ENCODE measurements at regions not wholly inside any gene's neighbourhood (a gene's known extent, or its start where the extent isn't known, plus 50 kb on each side); places are given as distances from the start of the nearest gene placed in this dataset.

- H3K9me3 Mint-ChIP-seq (ENCODE audit: unreplicated experiment), result peaks cover 5% of the 10 kb centered on the region
- peaks cover 3% of the 10 kb centered on the region for H3K27me3 Mint-ChIP-seq (ENCODE audit: unreplicated experiment)
- TF ChIP-seq CTCF (IDR thresholded peaks at IDR 0.05), result no peak
- DNase-seq (ENCODE audit: extremely low spot score, unreplicated experiment), result no peak
- H3K27ac Mint-ChIP-seq (ENCODE audit: unreplicated experiment), result no peak overlapping the region
- no peak overlapping the region for H3K4me3 Mint-ChIP-seq (ENCODE audit: unreplicated experiment)
- peaks cover 24% of the 10 kb centered on the region for H3K4me1 Mint-ChIP-seq (ENCODE audit: unreplicated experiment)
- H3K36me3 Mint-ChIP-seq (ENCODE audit: unreplicated experiment), result no peaks in the 10 kb centered on the region
Measured at GRCh38 chr9:26058111-26058895, 380.1 kb upstream of the TUSC1 start.

- Mint-ChIP-seq H3K27ac (ENCODE audit: unreplicated experiment) (no peak overlapping the region), H3K36me3 (ENCODE audit: unreplicated experiment) (no peaks in the 10 kb centered on the region), H3K4me1 (ENCODE audit: unreplicated experiment) (peaks cover 20% of the 10 kb centered on the region), H3K9me3 (ENCODE audit: unreplicated experiment) (no peaks in the 10 kb centered on the region), H3K27me3 (ENCODE audit: unreplicated experiment) (no peaks in the 10 kb centered on the region), H3K4me3 (ENCODE audit: unreplicated experiment) (no peak overlapping the region)
- TF ChIP-seq CTCF (IDR thresholded peaks at IDR 0.05), result no peak
- no peak for DNase-seq (ENCODE audit: extremely low spot score, unreplicated experiment)
Measured at GRCh38 chr9:26057050-26057449, 378.8 kb upstream of the TUSC1 start.

DNA sequence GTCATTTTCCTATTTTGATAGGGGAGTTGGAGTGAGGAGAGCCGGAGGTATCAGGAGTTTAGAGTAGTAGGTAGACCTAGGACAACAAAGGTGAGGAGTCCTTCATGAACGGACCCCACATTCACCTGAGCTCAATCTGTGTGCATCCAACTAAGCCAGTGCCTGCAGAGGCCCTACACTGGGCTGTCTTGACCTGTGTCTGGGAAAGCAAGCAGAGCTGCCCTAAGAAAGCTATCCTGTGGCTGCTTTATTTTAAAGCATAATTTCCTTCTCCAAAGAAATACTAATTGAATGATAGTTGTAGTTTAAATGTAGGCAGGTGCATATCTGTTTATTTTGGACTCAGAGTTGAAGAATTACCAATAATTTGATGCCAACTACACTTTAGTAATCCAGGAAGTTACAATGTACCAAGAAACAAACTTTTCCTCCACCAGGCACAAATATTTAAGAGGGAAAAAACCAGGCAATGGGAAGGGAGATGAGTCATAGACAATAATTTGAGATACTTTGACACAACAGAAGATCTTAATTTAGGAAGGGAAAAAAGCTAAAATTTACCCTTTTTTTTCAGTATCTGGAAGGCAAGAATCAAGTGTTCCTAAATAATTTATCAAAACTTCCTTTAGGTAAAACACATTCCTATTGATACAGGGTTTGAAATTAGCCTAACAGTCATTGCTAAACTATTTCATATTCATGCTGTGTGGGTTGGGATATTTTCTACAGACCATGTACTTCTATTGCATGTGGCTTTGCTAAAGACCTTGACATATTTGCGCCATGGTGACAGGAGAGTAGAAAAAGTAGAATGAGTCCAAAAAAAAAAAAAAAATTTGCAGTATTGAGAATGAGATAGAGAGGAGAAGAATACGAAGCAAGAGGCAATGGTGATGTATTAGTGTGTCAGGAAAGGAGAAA, 376.6 kb upstream of the TUSC1 start:
- Mint-ChIP-seq H3K9me3 (ENCODE audit: unreplicated experiment) (peaks cover 6% of the 10 kb centered on the region), H3K4me3 (ENCODE audit: unreplicated experiment) (no peak overlapping the region), H3K27me3 (ENCODE audit: unreplicated experiment) (no peaks in the 10 kb centered on the region), H3K27ac (ENCODE audit: unreplicated experiment) (no peak overlapping the region), H3K36me3 (ENCODE audit: unreplicated experiment) (no peaks in the 10 kb centered on the region), H3K4me1 (ENCODE audit: unreplicated experiment) (peaks cover 20% of the 10 kb centered on the region)
- no peak for DNase-seq (ENCODE audit: extremely low spot score, unreplicated experiment)
- TF ChIP-seq CTCF (IDR thresholded peaks at IDR 0.05), result no peak

DNA sequence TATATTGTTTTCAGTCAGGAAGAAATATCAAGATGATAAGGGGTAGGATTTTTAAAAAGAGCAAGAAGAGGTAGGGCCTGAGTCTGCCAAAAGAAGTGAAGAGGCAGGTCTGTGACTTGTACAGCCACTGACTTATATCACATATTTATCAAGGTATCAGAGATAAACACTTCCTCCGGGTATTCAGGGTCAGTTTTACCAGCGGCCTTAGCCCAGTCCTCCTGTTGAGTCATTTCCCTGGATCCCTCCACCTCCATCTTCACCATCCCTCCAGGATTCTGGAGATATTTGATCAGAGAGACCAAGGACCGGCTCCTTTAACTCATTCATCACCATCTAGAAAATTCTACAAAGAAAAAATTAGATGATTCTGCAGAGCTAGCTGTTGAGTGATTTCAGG, 375.7 kb upstream of the TUSC1 start:
- peaks cover 20% of the 10 kb centered on the region for H3K4me1 Mint-ChIP-seq (ENCODE audit: unreplicated experiment)
- H3K9me3 Mint-ChIP-seq (ENCODE audit: unreplicated experiment), result peaks cover 6% of the 10 kb centered on the region
- TF ChIP-seq CTCF (IDR thresholded peaks at IDR 0.05), result no peak

DNA sequence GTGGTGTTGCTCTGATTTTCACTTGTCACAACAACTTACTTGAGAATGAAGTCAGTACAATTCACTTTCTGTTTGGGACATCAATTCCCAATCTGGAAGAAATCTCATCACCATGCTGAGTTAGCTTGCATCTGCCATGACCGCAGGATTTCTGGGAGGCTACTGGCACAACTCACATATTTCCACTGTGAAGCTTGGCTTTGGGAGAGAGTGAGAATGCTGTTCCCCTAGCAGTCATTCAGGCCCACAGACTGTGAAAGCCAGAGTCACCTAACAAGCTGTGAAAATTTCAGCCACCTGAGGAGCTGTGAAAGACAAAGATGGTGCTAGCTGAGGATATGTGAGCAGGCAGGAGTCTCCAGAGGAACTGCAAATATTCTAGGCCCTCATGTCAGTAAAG, 365.2 kb upstream of the TUSC1 start:
- Mint-ChIP-seq H3K4me3 (ENCODE audit: unreplicated experiment) (no peak overlapping the region), H3K36me3 (ENCODE audit: unreplicated experiment) (peaks cover 3% of the 10 kb centered on the region), H3K27ac (ENCODE audit: unreplicated experiment) (no peak overlapping the region), H3K27me3 (ENCODE audit: unreplicated experiment) (no peaks in the 10 kb centered on the region), H3K4me1 (ENCODE audit: unreplicated experiment) (no peaks in the 10 kb centered on the region), H3K9me3 (ENCODE audit: unreplicated experiment) (peaks cover 24% of the 10 kb centered on the region)
- TF ChIP-seq CTCF (IDR thresholded peaks at IDR 0.05), result no peak
- DNase-seq (ENCODE audit: extremely low spot score, unreplicated experiment), result no peak

More for the DNA sequence above, 375.7 kb upstream of the TUSC1 start:
- no peak overlapping the region for H3K27ac Mint-ChIP-seq (ENCODE audit: unreplicated experiment)
- no peaks in the 10 kb centered on the region for H3K27me3 Mint-ChIP-seq (ENCODE audit: unreplicated experiment)
- H3K4me3 Mint-ChIP-seq (ENCODE audit: unreplicated experiment), result no peak overlapping the region
- DNase-seq (ENCODE audit: extremely low spot score, unreplicated experiment), result no peak
- H3K36me3 Mint-ChIP-seq (ENCODE audit: unreplicated experiment), result no peaks in the 10 kb centered on the region

All from osteocyte (in vitro differentiated cells).